ENCODE measurements at regions not wholly inside any gene's neighbourhood (a gene's known extent, or its start where the extent isn't known, plus 50 kb on each side); places are given as distances from the start of the nearest gene placed in this dataset.
A peak's percentile ranks its signal among the peaks of the same experiment; 100 is the strongest.

GRCh38 chr6:40280231-40280630 lies 306.9 kb downstream of the LRFN2 start:
- Histone ChIP-seq H3K4me1 (ENCODE audit: control insufficient read depth in 5 of 5, insufficient read depth in 5 of 5, low read length in 5 of 5) (no peaks in the 10 kb centered on the region), H3K27me3 (ENCODE audit: control insufficient read depth in 3 of 3, insufficient read depth in 3 of 3, low read length in 2 of 3) (peaks cover 0 to 11% (median 4%) of the 10 kb centered on the region in 3 donors), H3K27ac (ENCODE audit: low read depth in 1 of 2, low read length in 1 of 2) (no peak overlapping the region), H3K9me3 (ENCODE audit: control insufficient read depth in 4 of 4, insufficient read depth in 3 of 4, low read length in 3 of 4) (peaks cover 0 to 4% (median 0%) of the 10 kb centered on the region in 4 donors), H3K4me3 (no peak overlapping the region), H3K9ac (ENCODE audit: insufficient read depth in 1 of 2, low read length in 2 of 2) (no peak overlapping the region), H3K36me3 (ENCODE audit: control insufficient read depth in 4 of 4, insufficient read depth in 4 of 4, low read length in 4 of 4) (no peaks in the 10 kb centered on the region)
- DNase-seq (no peak), ATAC-seq (ENCODE audit: insufficient read depth, low FRiP score) (no peak)
- no peak for TF ChIP-seq CTCF (IDR thresholded peaks at IDR 0.05; ENCODE audit: control extremely low read depth, extremely low read depth)
- 79 to 80% methylated on average over 3 of the region's 3 CpGs for WGBS, 2 donors

- WGBS, 2 donors, result 86 to 91% methylated on average over 15 of the region's 15 CpGs
- DNase-seq (peak in 1 of 3 donors; percentile 4), ATAC-seq (ENCODE audit: insufficient read depth, low FRiP score) (no peak)
- Histone ChIP-seq H3K9me3 (ENCODE audit: control insufficient read depth in 4 of 4, insufficient read depth in 3 of 4, low read length in 3 of 4) (peaks cover 0 to 5% (median 0%) of the 10 kb centered on the region in 4 donors), H3K9ac (ENCODE audit: insufficient read depth in 1 of 2, low read length in 2 of 2) (no peak overlapping the region), H3K27me3 (ENCODE audit: control insufficient read depth in 3 of 3, insufficient read depth in 3 of 3, low read length in 2 of 3) (peaks cover 0 to 4% (median 0%) of the 10 kb centered on the region in 3 donors), H3K4me1 (ENCODE audit: control insufficient read depth in 5 of 5, insufficient read depth in 5 of 5, low read length in 5 of 5) (no peaks in the 10 kb centered on the region), H3K4me3 (no peak overlapping the region), H3K36me3 (ENCODE audit: control insufficient read depth in 4 of 4, insufficient read depth in 4 of 4, low read length in 4 of 4) (no peaks in the 10 kb centered on the region), H3K27ac (ENCODE audit: low read depth in 1 of 2, low read length in 1 of 2) (no peak overlapping the region)
- no peak for TF ChIP-seq CTCF (IDR thresholded peaks at IDR 0.05; ENCODE audit: control extremely low read depth, extremely low read depth)
Measured at GRCh38 chr6:40276141-40276540, 311.0 kb downstream of the LRFN2 start.

- ATAC-seq (ENCODE audit: insufficient read depth, low FRiP score) (no peak), DNase-seq (no peak)
- no peak for TF ChIP-seq CTCF (IDR thresholded peaks at IDR 0.05; ENCODE audit: control extremely low read depth, extremely low read depth)
- no peaks in the 10 kb centered on the region for H3K36me3 ChIP-seq (ENCODE audit: control insufficient read depth in 4 of 4, insufficient read depth in 4 of 4, low read length in 4 of 4)
- H3K9me3 ChIP-seq (ENCODE audit: control insufficient read depth in 4 of 4, insufficient read depth in 3 of 4, low read length in 3 of 4), result peaks cover 0 to 5% (median 0%) of the 10 kb centered on the region in 4 donors
- H3K9ac ChIP-seq (ENCODE audit: insufficient read depth in 1 of 2, low read length in 2 of 2), result no peak overlapping the region
- no peak overlapping the region for H3K4me3 ChIP-seq
- H3K27ac ChIP-seq (ENCODE audit: low read depth in 1 of 2, low read length in 1 of 2), result no peak overlapping the region
- H3K27me3 ChIP-seq (ENCODE audit: control insufficient read depth in 3 of 3, insufficient read depth in 3 of 3, low read length in 2 of 3), result peaks cover 0 to 4% (median under 1%) of the 10 kb centered on the region in 3 donors
- H3K4me1 ChIP-seq (ENCODE audit: control insufficient read depth in 5 of 5, insufficient read depth in 5 of 5, low read length in 5 of 5), result no peaks in the 10 kb centered on the region
- WGBS, 2 donors, result 86% methylated on average over 2 of the region's 2 CpGs
Measured at GRCh38 chr6:40274058-40274457, 313.1 kb downstream of the LRFN2 start.

GRCh38 chr6:40268614-40269013 lies 318.6 kb downstream of the LRFN2 start:
- no peak overlapping the region for H3K9ac ChIP-seq (ENCODE audit: insufficient read depth in 1 of 2, low read length in 2 of 2)
- WGBS, 2 donors, result 56 to 57% methylated on average over 5 of the region's 5 CpGs
- H3K27ac ChIP-seq (ENCODE audit: low read depth in 1 of 2, low read length in 1 of 2), result no peak overlapping the region
- H3K36me3 ChIP-seq (ENCODE audit: control insufficient read depth in 4 of 4, insufficient read depth in 4 of 4, low read length in 4 of 4), result no peaks in the 10 kb centered on the region
- peaks cover 0 to 3% (median 0%) of the 10 kb centered on the region in 4 donors for H3K9me3 ChIP-seq (ENCODE audit: control insufficient read depth in 4 of 4, insufficient read depth in 3 of 4, low read length in 3 of 4)
- peaks cover 0 to 4% (median 0%) of the 10 kb centered on the region in 3 donors for H3K27me3 ChIP-seq (ENCODE audit: control insufficient read depth in 3 of 3, insufficient read depth in 3 of 3, low read length in 2 of 3)
- H3K4me3 ChIP-seq, result no peak overlapping the region
- no peak for TF ChIP-seq CTCF (IDR thresholded peaks at IDR 0.05; ENCODE audit: control extremely low read depth, extremely low read depth)
- DNase-seq (no peak), ATAC-seq (ENCODE audit: insufficient read depth, low FRiP score) (no peak)
- no peaks in the 10 kb centered on the region for H3K4me1 ChIP-seq (ENCODE audit: control insufficient read depth in 5 of 5, insufficient read depth in 5 of 5, low read length in 5 of 5)
